Lower leg skin (tissue), 3 donors: ENCODE measurements at regions not wholly inside any gene's neighbourhood (a gene's known extent, or its start where the extent isn't known, plus 50 kb on each side); places are given as distances from the start of the nearest gene placed in this dataset.

ENCODE experiments used
- POLR2A ChIP-seq, 2 donors: fragments of 450-650 bp; IDR thresholded peaks; one replicate each; pipeline ENCODE4 v1.6.1; 2016 to 2017; ENCODE audit warnings: antibody characterized with exemption in 2 of 2, mild to moderate bottlenecking in 1 of 2, moderate library complexity in 1 of 2
- TF ChIP-seq, protein P1 (sequence below), 3 donors: fragments of 450-650 bp; IDR thresholded peaks; one replicate each; pipeline ENCODE4 v1.5.1; 2016; ENCODE audit warnings: antibody characterized with exemption in 3 of 3, mild to moderate bottlenecking in 3 of 3, moderate library complexity in 2 of 3

DNA sequence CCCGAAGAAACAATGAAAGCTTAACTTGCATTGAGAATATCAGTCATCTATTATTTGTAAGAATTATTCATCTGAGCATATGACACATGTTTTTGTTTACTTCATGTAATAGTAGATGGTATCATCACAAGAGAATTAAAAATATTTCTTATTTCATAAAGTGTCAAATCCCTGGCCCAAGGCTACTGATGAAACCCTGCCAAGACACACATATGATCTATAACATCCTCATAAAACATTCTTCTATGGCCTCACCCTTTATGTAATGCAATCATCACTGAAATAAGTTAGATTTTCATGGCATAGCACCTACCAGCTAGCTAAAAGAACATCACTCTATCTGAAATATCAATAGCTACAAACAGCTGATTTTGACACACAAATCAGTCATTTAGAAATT is 385.6 kb upstream of the PHF14 start:
- TF ChIP-seq, protein P1, sequence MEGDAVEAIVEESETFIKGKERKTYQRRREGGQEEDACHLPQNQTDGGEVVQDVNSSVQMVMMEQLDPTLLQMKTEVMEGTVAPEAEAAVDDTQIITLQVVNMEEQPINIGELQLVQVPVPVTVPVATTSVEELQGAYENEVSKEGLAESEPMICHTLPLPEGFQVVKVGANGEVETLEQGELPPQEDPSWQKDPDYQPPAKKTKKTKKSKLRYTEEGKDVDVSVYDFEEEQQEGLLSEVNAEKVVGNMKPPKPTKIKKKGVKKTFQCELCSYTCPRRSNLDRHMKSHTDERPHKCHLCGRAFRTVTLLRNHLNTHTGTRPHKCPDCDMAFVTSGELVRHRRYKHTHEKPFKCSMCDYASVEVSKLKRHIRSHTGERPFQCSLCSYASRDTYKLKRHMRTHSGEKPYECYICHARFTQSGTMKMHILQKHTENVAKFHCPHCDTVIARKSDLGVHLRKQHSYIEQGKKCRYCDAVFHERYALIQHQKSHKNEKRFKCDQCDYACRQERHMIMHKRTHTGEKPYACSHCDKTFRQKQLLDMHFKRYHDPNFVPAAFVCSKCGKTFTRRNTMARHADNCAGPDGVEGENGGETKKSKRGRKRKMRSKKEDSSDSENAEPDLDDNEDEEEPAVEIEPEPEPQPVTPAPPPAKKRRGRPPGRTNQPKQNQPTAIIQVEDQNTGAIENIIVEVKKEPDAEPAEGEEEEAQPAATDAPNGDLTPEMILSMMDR (IDR thresholded peaks at IDR 0.05) = no peak
- no peak for TF ChIP-seq POLR2A (IDR thresholded peaks at IDR 0.05)
